HG03439 (cell line): ENCODE measurements at regions not wholly inside any gene's neighbourhood (a gene's known extent, or its start where the extent isn't known, plus 50 kb on each side); places are given as distances from the start of the nearest gene placed in this dataset.

Source experiments
- ATAC-seq: cut with Tn5 transposase; IDR thresholded peaks from one replicate; pipeline ENCODE4 v1.9.1; 2021; ENCODE audit warnings: mild to moderate bottlenecking, moderate library complexity; ENCODE audit not compliant: unreplicated experiment

GRCh38 chr2:18901242-18901641 is 311.9 kb upstream of the NT5C1B start:
- ATAC-seq = no peak

- no peak for ATAC-seq
Observed at GRCh38 chr2:18900691-18901141, 311.3 kb upstream of the NT5C1B start.

- ATAC-seq = no peak
Observed at GRCh38 chr2:18899725-18900124, 310.4 kb upstream of the NT5C1B start.

GRCh38 chr2:18898271-18898670 is 308.9 kb upstream of the NT5C1B start:
- no peak for ATAC-seq

GRCh38 chr2:18896125-18896764 is 306.9 kb upstream of the NT5C1B start:
- ATAC-seq = no peak

- no peak for ATAC-seq
Observed at GRCh38 chr2:18891600-18892345, 302.4 kb upstream of the NT5C1B start.

- no peak for ATAC-seq
Observed at GRCh38 chr2:18889565-18890332, 300.4 kb upstream of the NT5C1B start.

- no peak for ATAC-seq
Observed at GRCh38 chr2:18885457-18885856, 296.1 kb upstream of the NT5C1B start.

GRCh38 chr2:18883616-18884456 is 294.5 kb upstream of the NT5C1B start:
- ATAC-seq = no peak

GRCh38 chr2:18871430-18871829 is 282.1 kb upstream of the NT5C1B start:
- no peak for ATAC-seq

GRCh38 chr2:18870307-18870706 is 280.9 kb upstream of the NT5C1B start:
- no peak for ATAC-seq

- no peak for ATAC-seq
Observed at GRCh38 chr2:18861951-18862350, 272.6 kb upstream of the NT5C1B start.

- ATAC-seq = no peak
Observed at GRCh38 chr2:18860179-18860578, 270.8 kb upstream of the NT5C1B start.

GRCh38 chr2:18856765-18857164 is 267.4 kb upstream of the NT5C1B start:
- ATAC-seq = no peak

GRCh38 chr2:18855027-18855426 is 265.7 kb upstream of the NT5C1B start:
- ATAC-seq = no peak

- ATAC-seq = peak; percentile 68
Observed at GRCh38 chr2:18849841-18850578, 260.6 kb upstream of the NT5C1B start.

GRCh38 chr2:18848646-18849045 is 259.3 kb upstream of the NT5C1B start:
- ATAC-seq = no peak

GRCh38 chr2:18845854-18846445 is 256.6 kb upstream of the NT5C1B start:
- ATAC-seq = no peak

- ATAC-seq = no peak
Observed at GRCh38 chr2:18842836-18843235, 253.5 kb upstream of the NT5C1B start.
